LNCaP clone FGC (cell line): ENCODE measurements at regions not wholly inside any gene's neighbourhood (a gene's known extent, or its start where the extent isn't known, plus 50 kb on each side); places are given as distances from the start of the nearest gene placed in this dataset.

Source experiments
- DNase-seq: peaks from one replicate; pipeline ENCODE4 v3.0.0-alpha.2; 2011; ENCODE audit warnings: low read depth
- H3K4me3 ChIP-seq: 2 replicates; pipeline ENCODE4 v1.5.1; 2011; ENCODE audit warnings: mild to moderate bottlenecking, low read depth, low read length, control low read depth
- CTCF ChIP-seq: IDR thresholded peaks from 2 replicates; pipeline ENCODE4 v1.5.1; 2012; ENCODE audit warnings: mild to moderate bottlenecking; ENCODE audit not compliant: control insufficient read depth, insufficient read depth; ENCODE audit errors: extremely low read depth

GRCh38 chr7:27430105-27430504 is 187.5 kb downstream of the EVX1 start:
- H3K4me3 ChIP-seq = no peak overlapping the region
- no peak for DNase-seq
- TF ChIP-seq CTCF = no peak

GRCh38 chr7:27431465-27431864 is 188.9 kb downstream of the EVX1 start:
- DNase-seq = no peak
- no peak overlapping the region for H3K4me3 ChIP-seq
- no peak for TF ChIP-seq CTCF

- no peak for DNase-seq
- H3K4me3 ChIP-seq = no peak overlapping the region
- TF ChIP-seq CTCF = no peak
These were observed 191.0 kb downstream of the EVX1 start for GRCh38 chr7:27433581-27433980.

- no peak for TF ChIP-seq CTCF
- DNase-seq = no peak
These were observed 192.3 kb downstream of the EVX1 start for GRCh38 chr7:27434756-27435400.

GRCh38 chr7:27435461-27435860 is 192.9 kb downstream of the EVX1 start:
- TF ChIP-seq CTCF = no peak
- no peak overlapping the region for H3K4me3 ChIP-seq
- DNase-seq = no peak

More at GRCh38 chr7:27434756-27435400, 192.3 kb downstream of the EVX1 start:
- H3K4me3 ChIP-seq = no peak overlapping the region

- no peak for TF ChIP-seq CTCF
- H3K4me3 ChIP-seq = no peak overlapping the region
- DNase-seq = peak; percentile 50
These were observed 196.4 kb downstream of the EVX1 start for GRCh38 chr7:27438881-27439589.
